Natural killer cell (primary cell): ENCODE measurements at regions not wholly inside any gene's neighbourhood (a gene's known extent, or its start where the extent isn't known, plus 50 kb on each side); places are given as distances from the start of the nearest gene placed in this dataset.

Source experiments
- ATAC-seq, 3 donors: fragments of 150-1000 bp in 2 of 3; fragments of 200-7000 bp in 1 of 3; cut with Tn5 transposase; 1 replicate in 1 of 3; 2 replicates in 2 of 3; pipeline ENCODE4 v1.10.0; 2021; ENCODE audit warnings: mild to moderate bottlenecking in 2 of 3, moderate library complexity in 2 of 3
- DNase-seq, 2 donors: peaks; one replicate each; pipeline versions ENCODE4 v3.0.0 to v3.0.0-alpha.2; 2013 to 2021; ENCODE audit warnings: mixed read lengths in 1 of 2
- H3K27ac ChIP-seq: one replicate; pipeline ENCODE4 v1.5.1; 2013; ENCODE audit warnings: mild to moderate bottlenecking, low read length
- H3K27me3 ChIP-seq: one replicate; pipeline ENCODE4 v1.6.1; 2013; ENCODE audit warnings: low read length; ENCODE audit not compliant: control insufficient read depth, insufficient read depth
- H3K36me3 ChIP-seq: one replicate; pipeline ENCODE4 v1.6.1; 2013; ENCODE audit warnings: low read length; ENCODE audit not compliant: control insufficient read depth, insufficient read depth
- H3K4me1 ChIP-seq: one replicate; pipeline ENCODE4 v1.6.1; 2013; ENCODE audit warnings: low read length; ENCODE audit not compliant: control insufficient read depth, insufficient read depth
- H3K4me3 ChIP-seq: one replicate; pipeline ENCODE4 v1.5.1; 2013; ENCODE audit warnings: low read length
- H3K9me3 ChIP-seq: one replicate; pipeline ENCODE4 v1.6.1; 2013; ENCODE audit warnings: low read length; ENCODE audit not compliant: control insufficient read depth, insufficient read depth
- H3K27ac Mint-ChIP-seq, 2 donors: one replicate each; pipeline ENCODE4 v1.8.0; 2022; ENCODE audit warnings: mild to moderate bottlenecking in 2 of 2, mixed read lengths in 2 of 2, moderate library complexity in 1 of 2
- H3K27me3 Mint-ChIP-seq, 2 donors: one replicate each; pipeline ENCODE4 v1.8.0; 2022; ENCODE audit warnings: low read depth in 2 of 2, mixed read lengths in 2 of 2
- H3K36me3 Mint-ChIP-seq: one replicate; pipeline ENCODE4 v1.8.0; 2022; ENCODE audit warnings: mixed read lengths
- H3K4me1 Mint-ChIP-seq, 2 donors: one replicate each; pipeline ENCODE4 v1.8.0; 2022; ENCODE audit warnings: mixed read lengths in 2 of 2
- H3K4me3 Mint-ChIP-seq: one replicate; pipeline ENCODE4 v1.8.0; 2022; ENCODE audit warnings: mild to moderate bottlenecking, moderate library complexity, mixed read lengths
- H3K9me3 Mint-ChIP-seq, 2 donors: one replicate each; pipeline ENCODE4 v1.8.0; 2022; ENCODE audit warnings: mixed read lengths in 2 of 2
- CTCF ChIP-seq: fragments of 200-600 bp; IDR thresholded peaks from one replicate; pipeline ENCODE4 v1.8.0; 2022; ENCODE audit warnings: antibody characterized with exemption
- WGBS: methylation state at CpG from one replicate; pipeline ENCODE4 v1.1.7; 2013; ENCODE audit warnings: missing lambda C conversion rate; ENCODE audit not compliant: insufficient coverage; 5-methylcytosine and 5-hydroxymethylcytosine counted together
- intact Hi-C: fragments of 100-400 bp; cut with micrococcal nuclease; formaldehyde crosslinking; loops from one replicate; pipeline ENCODE4 v1.14.2; 2022

DNA sequence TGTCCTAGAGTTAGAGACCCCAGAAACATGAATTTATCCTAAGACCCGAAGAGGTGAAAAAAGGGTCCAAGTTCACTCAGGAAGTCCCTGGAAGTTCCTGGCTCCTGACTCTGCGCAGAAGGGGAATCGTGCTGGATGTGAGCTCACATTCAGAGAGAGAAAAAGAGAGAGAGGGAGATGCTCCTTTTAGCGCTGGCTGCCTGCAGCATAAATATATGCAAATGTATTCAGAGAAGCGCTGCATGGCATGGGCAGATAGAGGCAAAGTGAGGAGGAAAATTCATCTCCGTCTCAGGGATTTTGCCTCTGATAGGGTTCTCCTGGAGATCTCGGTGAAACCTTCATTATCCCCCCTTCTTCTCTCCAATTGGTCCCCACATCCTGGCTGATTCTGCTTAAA is 517.2 kb downstream of the MN1 start:
- no peak for DNase-seq
- ATAC-seq: no peak
- H3K27ac ChIP-seq: no peak overlapping the region
- H3K9me3 ChIP-seq: no peaks in the 10 kb centered on the region
- no peaks in the 10 kb centered on the region for H3K27me3 ChIP-seq
- Mint-ChIP-seq H3K9me3 (no peaks in the 10 kb centered on the region), H3K4me1 (no peaks in the 10 kb centered on the region), H3K4me3 (no peak overlapping the region), H3K27me3 (peaks cover 4 to 6% of the 10 kb centered on the region in 2 donors), H3K27ac (no peak overlapping the region), H3K36me3 (no peaks in the 10 kb centered on the region)
- no peak for TF ChIP-seq CTCF
- H3K4me3 ChIP-seq: no peak overlapping the region
- intact Hi-C loops: no loop called here
- no peaks in the 10 kb centered on the region for H3K4me1 ChIP-seq
- no peaks in the 10 kb centered on the region for H3K36me3 ChIP-seq
- 94% methylated on average over 7 of the region's 7 CpGs for WGBS

DNA sequence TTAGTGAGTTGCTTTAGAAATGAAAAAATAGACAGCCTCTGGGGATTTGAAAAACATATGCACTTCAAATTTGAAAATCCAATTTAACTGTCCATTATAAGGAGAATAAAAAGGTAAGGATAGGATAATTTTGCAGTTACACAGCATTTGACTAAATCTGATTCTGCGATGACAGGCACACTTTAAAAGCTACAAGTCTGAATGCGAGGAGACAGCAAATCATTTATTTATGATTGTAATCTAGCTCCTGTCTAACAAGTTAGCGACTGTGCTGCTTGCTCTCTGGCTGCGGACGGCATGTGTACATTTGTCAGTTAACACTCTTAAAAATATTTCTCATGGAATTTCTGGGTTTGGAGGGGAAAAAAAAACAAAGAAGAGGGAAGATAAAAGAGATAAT is 514.8 kb downstream of the MN1 start:
- no peak overlapping the region for H3K4me3 ChIP-seq
- intact Hi-C loops: no loop called here
- DNase-seq (no peak), ATAC-seq (no peak)
- Mint-ChIP-seq H3K27ac (no peak overlapping the region), H3K27me3 (peaks cover 0 to 6% of the 10 kb centered on the region in 2 donors), H3K4me1 (no peaks in the 10 kb centered on the region), H3K9me3 (no peaks in the 10 kb centered on the region), H3K36me3 (no peaks in the 10 kb centered on the region), H3K4me3 (no peak overlapping the region)
- 94% methylated on average over 3 of the region's 5 CpGs for WGBS
- H3K27ac ChIP-seq: no peak overlapping the region
- no peak for TF ChIP-seq CTCF
- no peaks in the 10 kb centered on the region for H3K27me3 ChIP-seq
- no peaks in the 10 kb centered on the region for H3K4me1 ChIP-seq
- H3K36me3 ChIP-seq: no peaks in the 10 kb centered on the region
- H3K9me3 ChIP-seq: no peaks in the 10 kb centered on the region

DNA sequence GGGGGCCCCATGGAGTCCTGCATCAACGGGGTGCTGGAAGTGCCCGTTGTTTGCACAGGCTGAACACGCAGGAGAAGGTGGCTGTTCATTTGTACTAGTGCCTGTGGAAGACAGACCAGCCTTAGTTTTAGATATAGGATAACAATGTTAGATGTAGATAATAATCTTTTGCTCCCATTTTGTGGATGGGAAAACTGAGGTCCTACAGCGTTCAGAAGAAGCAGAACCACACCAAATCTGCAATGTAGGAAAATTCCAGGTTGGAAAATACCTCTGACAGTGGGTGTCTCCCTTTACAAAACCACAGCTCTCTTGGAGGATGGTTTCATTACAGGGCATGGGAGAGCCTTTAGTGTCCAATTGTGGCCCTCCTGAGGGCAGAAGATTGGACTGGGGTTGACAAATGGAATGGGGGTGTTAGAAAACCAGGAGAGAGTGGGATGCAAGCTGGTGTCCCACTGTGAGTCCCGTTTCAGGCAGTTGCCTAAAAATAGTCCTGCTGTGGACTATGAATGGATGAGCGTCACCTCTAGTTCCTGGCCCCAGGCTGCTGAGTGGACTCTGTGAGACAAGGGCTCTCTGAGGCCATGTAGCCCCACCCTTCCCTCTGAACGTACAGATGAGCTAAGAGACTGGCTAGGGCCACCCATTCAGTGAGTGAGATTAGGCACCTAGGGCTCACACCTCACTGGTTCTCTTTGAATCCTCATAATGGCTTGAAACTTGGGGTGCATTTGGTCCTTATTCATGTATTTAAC is 508.8 kb downstream of the MN1 start:
- Histone ChIP-seq H3K27me3 (no peaks in the 10 kb centered on the region), H3K9me3 (no peaks in the 10 kb centered on the region), H3K4me1 (no peaks in the 10 kb centered on the region), H3K36me3 (no peaks in the 10 kb centered on the region), H3K27ac (no peak overlapping the region), H3K4me3 (no peak overlapping the region)
- Mint-ChIP-seq H3K27ac (no peak overlapping the region), H3K27me3 (peaks cover 14 to 26% of the 10 kb centered on the region in 2 donors), H3K4me3 (no peak overlapping the region), H3K4me1 (no peaks in the 10 kb centered on the region), H3K9me3 (no peaks in the 10 kb centered on the region), H3K36me3 (no peaks in the 10 kb centered on the region)
- ATAC-seq (no peak), DNase-seq (no peak)
- WGBS: 75% methylated on average over 7 of the region's 7 CpGs
- TF ChIP-seq CTCF: no peak
- intact Hi-C loops: no loop called here
